COLO668 (cell line): ENCODE measurements at regions not wholly inside any gene's neighbourhood (a gene's known extent, or its start where the extent isn't known, plus 50 kb on each side); places are given as distances from the start of the nearest gene placed in this dataset.
A peak's percentile ranks its signal among the peaks of the same experiment; 100 is the strongest.

Experiments used
- DNase-seq: peaks from one replicate; lab custom pipeline; 2025; ENCODE audit not compliant: unreplicated experiment; lab: John Stamatoyannopoulos, UW

DNA sequence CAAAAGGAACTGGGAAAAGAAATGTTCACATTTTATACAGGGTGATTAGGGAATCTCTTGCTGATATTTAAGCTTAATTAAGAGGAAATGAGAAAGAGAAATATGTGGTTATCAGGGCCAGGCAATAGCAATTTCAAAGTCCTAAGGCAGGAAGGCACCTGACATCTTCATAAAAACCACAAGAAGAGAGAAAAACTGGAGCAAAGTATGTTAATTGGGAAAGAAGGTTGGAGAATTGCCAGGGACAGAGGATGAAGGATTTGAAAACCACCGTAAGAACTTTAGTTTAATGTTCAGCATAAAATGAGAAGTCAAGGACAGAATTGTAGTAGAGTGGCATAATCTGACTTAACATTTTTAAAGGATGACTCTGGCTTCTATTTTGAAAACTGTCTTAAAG lies 691.8 kb upstream of the NRXN1 start:
- DNase-seq: no peak

GRCh38 chr2:51722311-51722710 lies 690.4 kb upstream of the NRXN1 start:
- no peak for DNase-seq

- DNase-seq: no peak
These were observed 688.9 kb upstream of the NRXN1 start for GRCh38 chr2:51720826-51721225.

GRCh38 chr2:51718881-51719280 lies 686.9 kb upstream of the NRXN1 start:
- DNase-seq: no peak

DNA sequence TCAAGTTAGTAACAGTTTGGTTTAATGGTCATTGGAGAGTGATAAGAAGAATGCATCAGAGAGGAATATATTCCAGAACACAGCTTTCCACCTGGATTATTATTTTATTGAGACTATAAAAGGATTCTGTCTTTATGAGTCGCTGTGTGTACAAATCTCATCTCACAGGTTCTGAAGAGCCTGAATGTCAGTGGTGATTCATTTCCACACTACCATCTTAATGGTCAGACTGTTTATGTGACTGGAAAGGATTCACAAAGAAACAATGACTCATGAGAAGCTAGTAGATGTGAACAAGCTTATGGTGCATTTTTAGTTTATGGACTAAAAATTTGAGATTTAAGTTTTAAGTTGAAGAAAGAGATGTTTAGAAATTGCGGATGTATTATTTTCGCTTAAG lies 685.4 kb upstream of the NRXN1 start:
- DNase-seq: no peak

DNA sequence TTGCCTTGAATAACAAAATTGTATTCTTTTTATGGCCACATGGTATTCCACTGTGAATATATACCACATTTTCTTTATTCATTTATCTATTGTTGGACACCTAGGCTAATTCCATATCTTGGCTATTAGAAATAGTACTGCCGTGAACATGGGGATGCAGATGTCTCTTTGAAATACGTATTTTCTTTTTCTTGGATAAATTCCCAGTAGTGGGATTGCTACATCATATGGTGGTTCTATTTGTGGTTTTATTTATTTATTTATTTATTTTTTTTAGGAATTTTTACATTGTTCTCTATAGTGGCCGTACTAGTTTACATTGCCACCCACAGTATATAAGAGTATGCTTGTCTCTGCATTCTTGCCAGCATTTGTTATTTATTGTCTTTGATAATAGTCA lies 679.8 kb upstream of the NRXN1 start:
- no peak for DNase-seq

- peak; percentile 9 for DNase-seq
These were observed 678.3 kb upstream of the NRXN1 start for GRCh38 chr2:51710222-51710621.

- DNase-seq: no peak
These were observed 675.7 kb upstream of the NRXN1 start for GRCh38 chr2:51707625-51708024.

- DNase-seq: no peak
These were observed 674.3 kb upstream of the NRXN1 start for GRCh38 chr2:51706220-51706619.

GRCh38 chr2:51705417-51705816 lies 673.5 kb upstream of the NRXN1 start:
- no peak for DNase-seq

DNA sequence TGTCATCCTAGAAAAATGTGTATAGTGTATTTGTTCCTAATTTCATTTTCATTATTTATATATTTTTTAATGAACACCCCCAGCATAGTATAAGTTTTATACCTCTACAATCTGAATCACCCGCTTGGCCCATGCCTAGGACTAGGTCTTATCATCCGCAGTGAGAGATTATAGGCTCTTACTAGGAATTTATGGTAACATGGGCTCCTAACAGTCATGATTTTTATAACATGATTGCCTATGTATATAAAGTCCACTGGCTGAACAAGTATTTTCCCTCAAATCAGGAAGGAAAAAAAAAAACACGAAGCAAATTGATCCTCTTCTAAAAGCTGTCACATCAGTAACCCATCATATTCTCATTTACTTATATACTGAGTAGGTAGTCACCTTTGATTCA lies 666.1 kb upstream of the NRXN1 start:
- DNase-seq: no peak

DNA sequence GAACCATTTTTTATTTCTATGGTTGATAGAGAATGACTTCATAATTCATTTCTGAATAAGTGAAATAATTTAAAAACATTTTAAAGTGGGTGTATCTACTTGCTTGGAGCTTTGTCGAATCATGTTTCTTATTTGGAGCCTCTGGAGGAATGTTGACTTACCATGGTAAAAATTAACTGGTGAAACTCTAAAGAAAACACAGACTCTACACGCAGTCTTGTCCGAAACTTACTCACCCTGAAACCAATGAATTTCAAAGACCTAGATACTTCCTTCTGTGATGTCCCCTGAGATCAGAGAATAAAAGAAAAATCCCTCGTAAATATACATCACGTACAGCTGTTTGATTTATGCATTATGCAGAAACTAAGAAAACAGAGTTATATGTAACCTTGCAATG lies 665.2 kb upstream of the NRXN1 start:
- DNase-seq: no peak

- no peak for DNase-seq
These were observed 663.6 kb upstream of the NRXN1 start for GRCh38 chr2:51695531-51695930.

GRCh38 chr2:51693640-51694039 lies 661.7 kb upstream of the NRXN1 start:
- no peak for DNase-seq

GRCh38 chr2:51681854-51682253 lies 649.9 kb upstream of the NRXN1 start:
- no peak for DNase-seq

GRCh38 chr2:51673628-51674027 lies 641.7 kb upstream of the NRXN1 start:
- DNase-seq: no peak

- no peak for DNase-seq
These were observed 635.7 kb upstream of the NRXN1 start for GRCh38 chr2:51667679-51668078.

GRCh38 chr2:51662187-51662586 lies 630.3 kb upstream of the NRXN1 start:
- DNase-seq: no peak

- DNase-seq: no peak
These were observed 625.9 kb upstream of the NRXN1 start for GRCh38 chr2:51657849-51658248.

- no peak for DNase-seq
These were observed 618.8 kb upstream of the NRXN1 start for GRCh38 chr2:51650769-51651168.

DNA sequence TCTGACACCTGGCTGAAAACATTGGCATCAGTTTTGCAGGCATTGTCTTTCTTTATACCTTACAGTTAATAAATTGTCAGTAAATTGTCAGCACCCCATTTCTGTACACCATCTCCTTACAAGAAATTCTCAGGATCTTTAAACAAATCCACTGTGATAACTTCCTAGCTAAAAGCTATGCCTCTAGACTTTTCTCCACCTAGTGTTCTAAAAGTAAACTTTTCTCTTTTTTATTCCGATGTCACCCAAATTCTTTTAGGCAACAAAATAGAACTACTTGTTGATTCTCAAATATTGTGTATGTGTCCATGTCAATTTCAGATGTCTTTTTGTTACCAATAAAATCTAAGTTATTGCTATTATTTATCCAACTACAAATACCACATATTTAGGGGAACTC lies 617.4 kb upstream of the NRXN1 start:
- no peak for DNase-seq

GRCh38 chr2:51638811-51639210 lies 606.9 kb upstream of the NRXN1 start:
- DNase-seq: no peak

DNA sequence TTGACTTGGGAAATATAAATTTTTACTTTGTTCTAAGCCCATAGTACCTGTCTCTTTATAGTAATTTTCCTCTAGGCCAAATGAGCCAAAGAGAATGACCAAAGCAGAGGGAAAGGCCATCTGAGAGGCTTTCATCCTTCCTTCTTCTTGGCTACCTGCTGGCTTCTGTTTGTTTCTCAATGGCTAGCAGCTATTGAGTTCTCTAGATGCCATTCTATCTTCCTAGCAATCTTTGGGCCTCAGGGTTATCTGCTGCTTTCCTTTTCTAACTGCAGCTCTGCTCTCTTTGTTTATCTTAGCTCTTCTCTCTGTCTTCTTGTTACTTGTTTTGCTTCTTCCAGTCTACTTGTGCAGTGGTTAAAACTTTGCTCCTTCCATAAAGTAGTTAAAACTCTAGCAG lies 601.1 kb upstream of the NRXN1 start:
- DNase-seq: no peak

GRCh38 chr2:51629406-51629805 lies 597.5 kb upstream of the NRXN1 start:
- DNase-seq: no peak
